ENCODE measurements at regions not wholly inside any gene's neighbourhood (a gene's known extent, or its start where the extent isn't known, plus 50 kb on each side); places are given as distances from the start of the nearest gene placed in this dataset.
"Not testable (repeated sequence)": the region's sequence is repeated elsewhere in the genome, so short reads cannot be mapped to it uniquely, and the experiment has no call there.

GRCh38 chr18:79596446-79597175 is 83.0 kb upstream of the CTDP1 start:
- DNase-seq: peak; percentile 12

- DNase-seq: peak; percentile 2
Measured at GRCh38 chr18:79597176-79597830, 82.3 kb upstream of the CTDP1 start.

DNA sequence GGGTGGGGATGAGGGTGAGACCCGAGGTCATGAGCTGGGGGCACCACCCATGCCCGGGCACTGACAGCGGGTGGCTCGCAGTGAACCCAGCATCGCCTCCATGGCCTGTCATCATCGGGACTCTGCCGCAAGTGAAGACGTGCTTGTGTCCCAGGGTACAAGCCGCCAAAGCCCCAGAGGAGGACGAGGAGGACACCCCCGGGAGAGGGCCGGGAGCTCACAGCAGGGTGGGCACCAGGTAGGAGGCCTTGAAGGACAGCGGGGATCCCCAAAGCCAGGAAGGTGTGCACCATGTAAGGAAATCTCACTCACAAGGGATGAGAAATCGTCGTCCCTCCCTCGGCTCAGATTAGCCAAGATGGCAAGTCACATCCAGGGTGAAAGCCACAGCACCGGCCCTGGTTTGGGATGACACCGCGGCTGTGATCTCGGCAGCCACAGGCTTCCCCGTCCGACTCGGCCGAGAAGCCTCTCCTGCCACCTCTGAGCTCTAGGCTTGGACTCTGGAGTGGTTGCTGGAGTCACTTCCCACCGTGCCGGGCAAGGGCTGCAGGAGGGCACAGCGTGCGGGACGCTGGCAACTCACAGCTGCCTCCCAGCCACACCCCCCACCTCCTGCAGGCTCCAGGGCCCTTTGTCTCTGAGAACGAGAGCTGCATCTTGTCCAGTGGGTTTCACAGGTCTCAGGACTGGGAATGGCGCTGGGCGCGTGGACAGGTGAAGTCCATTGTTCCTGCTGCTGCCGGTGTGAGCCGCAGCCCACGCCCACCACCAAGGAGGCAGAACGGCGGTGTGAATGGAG is 81.6 kb upstream of the CTDP1 start:
- DNase-seq: peak; percentile 18

DNA sequence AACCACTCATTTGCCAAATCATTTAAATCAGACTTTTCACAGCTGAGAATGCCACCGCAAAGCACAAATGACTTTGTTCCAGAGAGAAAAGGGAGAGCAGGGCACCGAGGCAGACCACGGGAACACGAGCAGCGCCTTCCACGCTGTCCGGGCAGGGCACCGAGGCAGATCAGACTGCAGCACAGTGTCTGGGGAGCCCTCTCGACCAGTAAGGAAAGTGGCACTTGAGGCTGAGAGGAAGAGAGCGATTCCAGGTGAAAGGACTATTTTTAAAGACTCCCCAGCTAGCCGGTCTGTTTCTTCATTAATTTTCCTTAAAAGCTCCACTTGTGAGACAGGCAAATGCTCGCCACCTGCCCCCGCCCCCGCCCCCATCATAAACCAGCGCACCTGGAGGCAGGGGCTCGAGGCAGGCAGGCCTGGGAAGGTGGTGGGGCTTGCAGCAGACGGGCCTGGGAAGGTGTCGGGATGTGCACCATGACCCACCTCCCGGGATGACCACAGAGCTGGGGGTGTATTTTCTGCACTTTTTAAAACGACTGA is 80.9 kb upstream of the CTDP1 start:
- peak; percentile 18 for DNase-seq

DNA sequence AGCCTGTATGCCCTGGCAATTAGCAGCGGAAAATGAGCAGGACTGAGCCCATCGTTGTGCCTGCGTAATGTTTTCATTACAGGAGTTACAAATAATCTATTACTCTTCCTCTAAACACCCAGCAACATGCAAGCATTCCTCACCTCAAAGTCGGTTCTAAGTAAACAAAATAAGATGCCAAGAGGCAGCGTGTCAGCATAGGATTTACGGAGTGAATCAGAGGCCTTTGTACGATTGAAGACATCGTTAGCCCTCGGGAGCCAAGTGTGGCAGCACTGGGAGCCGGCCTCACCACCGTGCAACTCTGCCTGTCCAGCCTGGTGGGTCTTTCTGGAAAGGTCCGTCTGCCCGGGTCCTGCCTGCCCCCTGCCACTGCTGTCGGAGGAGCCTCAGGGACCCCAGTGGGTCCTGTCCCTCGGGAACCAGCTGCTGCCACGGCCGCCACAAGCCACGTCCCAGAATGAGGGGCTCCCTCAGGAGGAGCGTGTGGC is 80.1 kb upstream of the CTDP1 start:
- peak; percentile 21 for DNase-seq

- peak; percentile 22 for DNase-seq
Measured at GRCh38 chr18:79600141-79600540, 79.5 kb upstream of the CTDP1 start.

- DNase-seq: peak; percentile 12
Measured at GRCh38 chr18:79600596-79600995, 79.0 kb upstream of the CTDP1 start.

GRCh38 chr18:79601234-79601633 is 78.4 kb upstream of the CTDP1 start:
- DNase-seq: peak; percentile 3

GRCh38 chr18:79603321-79604204 is 76.0 kb upstream of the CTDP1 start:
- peak; percentile 18 for DNase-seq

GRCh38 chr18:79604205-79604912 is 75.2 kb upstream of the CTDP1 start:
- DNase-seq: peak; percentile 12

- peak; percentile 20 for DNase-seq
Measured at GRCh38 chr18:79604913-79605880, 74.4 kb upstream of the CTDP1 start.

GRCh38 chr18:79606071-79606470 is 73.5 kb upstream of the CTDP1 start:
- not testable (repeated sequence) for DNase-seq

- DNase-seq: peak; percentile 17
Measured at GRCh38 chr18:79606621-79607331, 72.8 kb upstream of the CTDP1 start.

- peak; percentile 10 for DNase-seq
Measured at GRCh38 chr18:79607361-79607952, 72.1 kb upstream of the CTDP1 start.

GRCh38 chr18:79608069-79608468 is 71.5 kb upstream of the CTDP1 start:
- DNase-seq: peak; percentile 21

GRCh38 chr18:79608535-79608934 is 71.1 kb upstream of the CTDP1 start:
- DNase-seq: peak; percentile 33

DNA sequence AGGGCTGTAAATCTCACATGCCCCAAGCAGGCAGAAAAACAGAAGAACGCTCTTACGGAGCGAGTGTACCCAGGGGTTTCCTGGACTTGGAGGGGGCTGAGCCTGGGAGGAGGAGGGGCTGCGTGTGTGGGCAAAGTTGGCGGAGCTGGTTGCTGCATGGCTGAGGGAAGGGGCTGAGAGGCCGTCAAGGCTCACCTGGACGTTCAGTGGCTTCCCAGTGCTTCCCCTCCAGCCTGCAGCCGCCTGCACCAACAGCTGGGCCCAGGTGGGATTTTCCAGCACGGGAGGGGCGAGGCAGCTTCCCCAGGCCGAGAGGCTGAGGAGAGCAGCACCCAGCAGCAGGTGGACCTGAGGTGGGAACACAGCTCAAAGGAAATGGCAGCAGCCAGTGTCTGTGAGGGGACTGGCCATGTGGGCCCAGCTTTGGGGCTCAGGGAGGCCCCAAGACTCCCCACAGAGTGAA is 70.6 kb upstream of the CTDP1 start:
- DNase-seq: peak; percentile 15

DNA sequence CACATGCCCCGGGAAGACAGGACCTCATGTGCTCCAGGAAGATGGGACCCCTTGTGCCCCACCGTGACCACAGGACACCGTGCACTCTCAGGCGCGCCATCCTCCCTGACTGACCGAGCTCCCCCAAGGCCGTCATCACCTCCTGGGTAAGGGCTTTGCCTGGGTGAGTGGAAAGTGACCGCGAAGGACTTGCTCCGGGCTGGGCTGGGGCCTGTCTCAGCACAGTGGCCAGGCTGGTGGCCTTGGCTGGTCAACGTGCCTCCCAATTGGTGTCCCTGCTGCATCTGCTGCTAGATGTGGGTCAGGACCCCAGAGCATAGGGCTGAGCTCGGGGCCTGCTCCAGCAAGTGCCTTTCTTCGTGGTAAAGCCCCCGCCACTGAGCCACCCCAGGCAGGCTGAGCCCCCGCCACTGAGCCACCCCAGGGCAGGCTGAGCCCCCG is 69.7 kb upstream of the CTDP1 start:
- peak; percentile 13 for DNase-seq
